ENCODE measurements at regions not wholly inside any gene's neighbourhood (a gene's known extent, or its start where the extent isn't known, plus 50 kb on each side); places are given as distances from the start of the nearest gene placed in this dataset.

DNA sequence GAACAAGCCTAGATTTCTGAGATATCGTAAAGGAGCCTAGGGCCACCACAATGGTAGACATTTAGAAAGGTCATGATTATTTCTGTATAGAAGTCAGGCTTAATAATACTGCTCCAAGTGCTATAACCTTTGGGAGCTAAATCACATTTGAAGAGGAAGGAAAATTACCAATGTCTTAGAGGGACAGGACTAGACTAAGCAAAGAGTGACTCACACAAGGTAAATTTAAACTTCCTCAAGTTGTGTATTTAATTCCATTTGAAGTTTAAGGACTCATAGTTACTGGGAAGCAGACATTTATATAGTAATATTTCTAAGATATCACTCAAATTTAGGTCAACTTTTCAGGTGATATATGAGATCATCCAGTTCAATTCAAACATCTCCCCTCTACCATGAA is 227.6 kb upstream of the MME start:
- no peak overlapping the region for H3K4me3 Mint-ChIP-seq
- no peak overlapping the region for H3K27ac Mint-ChIP-seq
- DNase-seq (ENCODE audit: extremely low spot score, unreplicated experiment), result no peak
- TF ChIP-seq, protein P1, sequence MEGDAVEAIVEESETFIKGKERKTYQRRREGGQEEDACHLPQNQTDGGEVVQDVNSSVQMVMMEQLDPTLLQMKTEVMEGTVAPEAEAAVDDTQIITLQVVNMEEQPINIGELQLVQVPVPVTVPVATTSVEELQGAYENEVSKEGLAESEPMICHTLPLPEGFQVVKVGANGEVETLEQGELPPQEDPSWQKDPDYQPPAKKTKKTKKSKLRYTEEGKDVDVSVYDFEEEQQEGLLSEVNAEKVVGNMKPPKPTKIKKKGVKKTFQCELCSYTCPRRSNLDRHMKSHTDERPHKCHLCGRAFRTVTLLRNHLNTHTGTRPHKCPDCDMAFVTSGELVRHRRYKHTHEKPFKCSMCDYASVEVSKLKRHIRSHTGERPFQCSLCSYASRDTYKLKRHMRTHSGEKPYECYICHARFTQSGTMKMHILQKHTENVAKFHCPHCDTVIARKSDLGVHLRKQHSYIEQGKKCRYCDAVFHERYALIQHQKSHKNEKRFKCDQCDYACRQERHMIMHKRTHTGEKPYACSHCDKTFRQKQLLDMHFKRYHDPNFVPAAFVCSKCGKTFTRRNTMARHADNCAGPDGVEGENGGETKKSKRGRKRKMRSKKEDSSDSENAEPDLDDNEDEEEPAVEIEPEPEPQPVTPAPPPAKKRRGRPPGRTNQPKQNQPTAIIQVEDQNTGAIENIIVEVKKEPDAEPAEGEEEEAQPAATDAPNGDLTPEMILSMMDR (conservative IDR thresholded peaks at IDR 0.05), result no peak
- no peaks in the 10 kb centered on the region for H3K4me1 Mint-ChIP-seq (ENCODE audit: unreplicated experiment)
- H3K9me3 Mint-ChIP-seq, result no peaks in the 10 kb centered on the region
- H3K27me3 Mint-ChIP-seq, result no peaks in the 10 kb centered on the region
- H3K36me3 Mint-ChIP-seq, result no peaks in the 10 kb centered on the region

DNA sequence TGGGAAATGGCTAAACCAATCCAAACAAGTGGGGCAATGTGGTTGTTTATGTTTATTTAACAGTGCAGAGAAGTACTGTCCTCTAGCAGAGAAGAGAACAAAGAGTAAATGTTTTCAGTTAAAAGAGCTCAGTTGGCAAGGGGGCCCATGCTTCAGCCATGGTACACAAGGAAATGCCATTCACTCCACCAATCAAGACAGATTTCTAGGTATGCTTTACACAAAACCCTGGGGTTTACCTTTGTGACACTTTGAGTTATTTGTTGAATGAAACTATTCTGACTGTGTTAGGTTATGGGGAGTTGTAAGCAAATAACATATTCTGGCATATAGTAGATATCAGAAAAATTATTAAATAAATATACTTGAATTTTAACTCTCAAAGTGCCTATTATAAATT is 228.5 kb upstream of the MME start:
- no peak overlapping the region for H3K27ac Mint-ChIP-seq

DNA sequence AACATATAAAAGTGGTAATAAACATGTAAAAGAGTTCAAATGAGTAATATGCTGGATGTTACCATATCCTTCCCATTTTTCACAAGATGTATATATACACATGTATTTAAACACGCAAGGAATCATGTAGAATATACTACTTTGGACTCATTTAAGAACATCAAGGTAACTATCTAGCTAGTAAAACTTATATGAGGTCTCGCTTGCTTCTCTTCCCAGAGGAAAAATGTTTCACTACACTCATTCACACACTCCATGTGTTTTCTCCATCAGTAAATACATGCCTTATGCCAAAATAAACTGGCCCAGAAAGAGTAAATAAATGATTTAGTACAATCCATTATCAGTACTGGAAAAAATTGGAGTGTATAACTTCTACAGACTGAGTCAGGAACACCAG is 229.2 kb upstream of the MME start:
- Mint-ChIP-seq H3K9me3 (no peaks in the 10 kb centered on the region), H3K4me1 (ENCODE audit: unreplicated experiment) (no peaks in the 10 kb centered on the region), H3K4me3 (no peak overlapping the region), H3K27ac (no peak overlapping the region), H3K27me3 (no peaks in the 10 kb centered on the region), H3K36me3 (no peaks in the 10 kb centered on the region)
- TF ChIP-seq, protein P1 (conservative IDR thresholded peaks at IDR 0.05), result no peak
- no peak for DNase-seq (ENCODE audit: extremely low spot score, unreplicated experiment)

More for the DNA sequence above, 228.5 kb upstream of the MME start:
- Mint-ChIP-seq H3K9me3 (no peaks in the 10 kb centered on the region), H3K4me3 (no peak overlapping the region), H3K36me3 (no peaks in the 10 kb centered on the region), H3K4me1 (ENCODE audit: unreplicated experiment) (no peaks in the 10 kb centered on the region), H3K27me3 (no peaks in the 10 kb centered on the region)
- DNase-seq (ENCODE audit: extremely low spot score, unreplicated experiment), result no peak
- TF ChIP-seq, protein P1 (conservative IDR thresholded peaks at IDR 0.05), result no peak

DNA sequence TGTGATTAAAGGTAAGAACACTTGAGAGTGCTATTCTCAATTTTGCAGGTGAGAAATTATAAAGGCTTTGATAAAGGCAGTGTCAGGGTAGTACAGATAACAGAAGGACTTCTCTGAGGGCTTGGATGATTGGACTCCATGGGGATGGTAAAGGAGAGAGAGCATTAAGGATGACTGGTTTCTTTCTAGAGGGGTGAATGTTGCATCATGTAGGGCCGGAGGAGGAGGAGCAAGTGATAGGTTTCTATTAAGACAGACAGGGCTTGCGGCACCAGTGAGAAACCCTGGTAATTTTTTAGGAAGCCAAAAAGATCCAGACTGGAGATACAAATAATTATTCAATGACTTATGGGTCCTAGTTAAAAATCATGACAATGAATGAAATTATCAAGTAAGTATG is 230.7 kb upstream of the MME start:
- TF ChIP-seq, protein P1 (conservative IDR thresholded peaks at IDR 0.05), result no peak

DNA sequence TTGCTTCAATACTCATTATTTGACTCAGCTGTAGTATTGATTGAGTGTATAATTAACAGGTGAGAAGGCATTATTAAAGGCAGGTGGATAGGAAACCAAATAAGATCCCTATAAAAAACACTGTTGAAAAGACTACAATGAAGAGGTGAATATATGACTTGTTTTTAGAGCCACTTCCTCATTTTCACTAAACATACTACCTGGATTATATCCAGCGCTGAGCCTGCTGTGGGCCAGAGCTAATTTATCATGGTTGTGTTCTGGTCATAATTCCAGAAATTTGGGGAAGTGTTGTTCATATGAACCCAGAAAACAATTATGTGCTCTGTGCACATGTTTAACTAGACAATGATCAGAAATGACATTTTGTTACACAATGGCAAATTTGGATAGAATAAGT is 235.3 kb upstream of the MME start:
- H3K36me3 Mint-ChIP-seq, result no peaks in the 10 kb centered on the region
- no peak for DNase-seq (ENCODE audit: extremely low spot score, unreplicated experiment)
- TF ChIP-seq, protein P1 (conservative IDR thresholded peaks at IDR 0.05), result no peak
- no peak overlapping the region for H3K27ac Mint-ChIP-seq
- no peaks in the 10 kb centered on the region for H3K9me3 Mint-ChIP-seq
- no peaks in the 10 kb centered on the region for H3K27me3 Mint-ChIP-seq
- H3K4me1 Mint-ChIP-seq (ENCODE audit: unreplicated experiment), result no peaks in the 10 kb centered on the region
- no peak overlapping the region for H3K4me3 Mint-ChIP-seq

More for the DNA sequence above, 230.7 kb upstream of the MME start:
- H3K4me3 Mint-ChIP-seq, result no peak overlapping the region
- no peaks in the 10 kb centered on the region for H3K27me3 Mint-ChIP-seq
- H3K9me3 Mint-ChIP-seq, result no peaks in the 10 kb centered on the region
- no peak for DNase-seq (ENCODE audit: extremely low spot score, unreplicated experiment)
- H3K27ac Mint-ChIP-seq, result no peak overlapping the region
- H3K4me1 Mint-ChIP-seq (ENCODE audit: unreplicated experiment), result no peaks in the 10 kb centered on the region
- H3K36me3 Mint-ChIP-seq, result no peaks in the 10 kb centered on the region

DNA sequence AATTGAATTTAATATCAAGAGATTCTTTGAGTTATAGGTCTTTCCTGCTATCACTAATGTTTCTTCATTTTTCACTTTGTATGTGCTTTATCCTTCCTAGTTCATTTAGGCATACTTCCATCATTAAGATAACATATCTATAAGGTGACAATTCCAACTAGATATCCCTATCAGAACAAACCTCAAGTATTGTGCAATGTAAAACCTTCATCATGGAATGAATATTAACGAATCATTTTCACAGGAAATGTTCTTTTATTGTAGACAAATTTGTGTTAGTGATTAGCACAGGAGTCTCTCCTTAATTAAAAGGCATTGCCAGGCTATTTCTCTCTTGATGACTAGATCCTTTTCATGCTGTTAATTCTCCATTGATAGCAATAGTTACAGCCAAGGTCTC is 236.5 kb upstream of the MME start:
- Mint-ChIP-seq H3K27me3 (no peaks in the 10 kb centered on the region), H3K27ac (no peak overlapping the region), H3K4me3 (no peak overlapping the region), H3K4me1 (ENCODE audit: unreplicated experiment) (no peaks in the 10 kb centered on the region), H3K36me3 (no peaks in the 10 kb centered on the region), H3K9me3 (no peaks in the 10 kb centered on the region)
- DNase-seq (ENCODE audit: extremely low spot score, unreplicated experiment), result no peak
- TF ChIP-seq, protein P1 (conservative IDR thresholded peaks at IDR 0.05), result no peak
